ENCODE measurements at regions not wholly inside any gene's neighbourhood (a gene's known extent, or its start where the extent isn't known, plus 50 kb on each side); places are given as distances from the start of the nearest gene placed in this dataset.

GRCh38 chr6:44500074-44500473 lies 112.6 kb downstream of the CDC5L start:
- no peak for DNase-seq

GRCh38 chr6:44503471-44503870 lies 116.0 kb downstream of the CDC5L start:
- no peak for DNase-seq

GRCh38 chr6:44504301-44504791 lies 116.8 kb downstream of the CDC5L start:
- DNase-seq = no peak

- no peak for DNase-seq
These were observed 118.2 kb downstream of the CDC5L start for GRCh38 chr6:44505751-44506150.

- DNase-seq = no peak
These were observed 119.5 kb downstream of the CDC5L start for GRCh38 chr6:44507014-44507413.

- no peak for DNase-seq
These were observed 121.1 kb downstream of the CDC5L start for GRCh38 chr6:44508646-44509045.

- peak; percentile 65 for DNase-seq
These were observed 123.6 kb downstream of the CDC5L start for GRCh38 chr6:44511126-44511525.

GRCh38 chr6:44512868-44513741 lies 125.6 kb downstream of the CDC5L start:
- peak; percentile 10 for DNase-seq

GRCh38 chr6:44514085-44514484 lies 126.6 kb downstream of the CDC5L start:
- DNase-seq = no peak

GRCh38 chr6:44514576-44515193 lies 127.2 kb downstream of the CDC5L start:
- DNase-seq = no peak

GRCh38 chr6:44522871-44523270 lies 135.4 kb downstream of the CDC5L start:
- no peak for DNase-seq

GRCh38 chr6:44524476-44525227 lies 137.1 kb downstream of the CDC5L start:
- DNase-seq = no peak

- DNase-seq = no peak
These were observed 138.3 kb downstream of the CDC5L start for GRCh38 chr6:44525761-44526351.

GRCh38 chr6:44527181-44527580 lies 139.7 kb downstream of the CDC5L start:
- DNase-seq = peak; percentile 91

GRCh38 chr6:44527583-44528369 lies 140.3 kb downstream of the CDC5L start:
- DNase-seq = no peak

GRCh38 chr6:44528370-44528644 lies 140.8 kb downstream of the CDC5L start:
- no peak for DNase-seq

- no peak for DNase-seq
These were observed 141.2 kb downstream of the CDC5L start for GRCh38 chr6:44528716-44529115.

- no peak for DNase-seq
These were observed 141.8 kb downstream of the CDC5L start for GRCh38 chr6:44529146-44529905.

- no peak for DNase-seq
These were observed 142.9 kb downstream of the CDC5L start for GRCh38 chr6:44530209-44530909.

GRCh38 chr6:44530910-44531234 lies 143.4 kb downstream of the CDC5L start:
- no peak for DNase-seq

GRCh38 chr6:44531442-44532015 lies 144.0 kb downstream of the CDC5L start:
- DNase-seq = no peak

All from OCI-M1 (cell line).